HTR-8/SVneo (cell line): ENCODE measurements at regions not wholly inside any gene's neighbourhood (a gene's known extent, or its start where the extent isn't known, plus 50 kb on each side); places are given as distances from the start of the nearest gene placed in this dataset.

Experiments
- DNase-seq: peaks from one replicate; pipeline ENCODE4 v3.0.0; 2011; ENCODE audit warnings: low spot score, mixed read lengths; ENCODE audit not compliant: insufficient read length
- FAIRE-seq: peaks from 2 replicates; lab custom pipeline; 2011; peaks lifted over from hg19 to GRCh38; lab: Jason Lieb, UNC

DNA sequence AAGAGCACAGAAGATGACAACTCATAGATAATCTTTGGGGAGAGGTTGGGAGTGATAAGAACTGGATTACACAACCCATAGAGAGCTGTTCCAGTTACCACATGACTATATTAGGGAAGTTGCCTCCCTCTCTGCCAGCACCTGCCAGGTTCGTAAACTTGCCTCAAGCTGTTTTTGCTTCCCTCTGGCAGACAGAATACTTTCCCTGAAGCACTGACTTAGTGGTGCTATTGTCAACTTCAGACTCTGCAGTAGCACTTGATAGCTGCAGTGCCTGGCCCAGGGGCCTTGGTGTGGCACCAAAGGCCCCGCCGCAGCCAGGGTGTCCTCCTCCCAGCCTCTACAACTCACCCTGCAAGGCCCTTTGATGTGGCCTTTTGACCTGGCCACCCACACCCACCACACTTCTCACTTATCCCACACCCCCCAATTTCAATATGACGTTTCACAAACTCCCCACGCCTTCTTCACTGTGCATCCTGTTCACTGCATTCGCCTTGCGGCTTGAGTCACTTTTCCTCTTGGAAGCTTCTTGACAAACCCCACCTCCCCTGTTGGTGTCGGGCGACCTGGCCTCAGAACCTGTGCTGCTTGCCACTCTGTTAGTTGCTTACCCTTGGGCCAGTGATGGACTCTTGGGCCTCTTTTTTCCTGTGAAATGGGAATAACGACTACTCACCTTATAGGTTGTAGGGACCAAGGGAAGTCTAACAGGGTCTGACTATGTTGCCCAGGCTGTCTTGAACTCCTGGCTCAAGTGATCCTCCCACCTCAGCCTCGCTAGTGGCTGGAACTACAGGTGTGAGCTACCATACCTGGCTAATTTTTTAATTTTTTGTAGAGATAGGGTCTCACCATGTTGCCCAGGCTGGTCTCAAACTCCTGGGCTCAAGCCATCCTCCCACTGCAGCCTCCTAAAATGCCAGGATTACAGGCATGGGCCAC is 50.2 kb upstream of the PODXL start:
- FAIRE-seq, result no peak

More for the DNA sequence above, 50.2 kb upstream of the PODXL start:
- no peak for DNase-seq
